Neutrophil (primary cell): ENCODE measurements at regions not wholly inside any gene's neighbourhood (a gene's known extent, or its start where the extent isn't known, plus 50 kb on each side); places are given as distances from the start of the nearest gene placed in this dataset.

Experiments
- H3K27ac ChIP-seq: fragments of 200-600 bp; sonication (generic); 2 replicates; pipeline ENCODE4 v1.5.1; 2016; ENCODE audit warnings: mild to moderate bottlenecking, moderate library complexity
- H3K27me3 ChIP-seq: fragments of 200-600 bp; sonication (generic); 2 replicates; pipeline ENCODE4 v1.6.0; 2016; ENCODE audit warnings: mild to moderate bottlenecking
- H3K36me3 ChIP-seq: fragments of 200-600 bp; sonication (generic); 2 replicates; pipeline ENCODE4 v1.5.1; 2017
- H3K4me1 ChIP-seq, 2 experiments: fragments of 200-600 bp in 1 of 2; sonication (generic) in 1 of 2; 1 replicate in 1 of 2; 2 replicates in 1 of 2; pipeline versions ENCODE4 v1.5.1 to v1.6.1; 2013 to 2016; ENCODE audit warnings: low read depth in 1 of 2, low read length in 1 of 2, mild to moderate bottlenecking in 1 of 2, moderate library complexity in 1 of 2; ENCODE audit not compliant: control insufficient read depth in 1 of 2, insufficient read depth in 1 of 2
- H3K4me3 ChIP-seq, 2 experiments: fragments of 200-600 bp in 1 of 2; sonication (generic) in 1 of 2; 1 replicate in 1 of 2; 2 replicates in 1 of 2; pipeline ENCODE4 v1.5.1; 2013 to 2016; ENCODE audit warnings: low read depth in 1 of 2, low read length in 1 of 2, mild to moderate bottlenecking in 1 of 2, moderate library complexity in 1 of 2
- H3K9me3 ChIP-seq: fragments of 200-600 bp; sonication (generic); 2 replicates; pipeline ENCODE4 v1.5.1; 2016
- TF ChIP-seq, protein P1 (sequence below): fragments of 200-600 bp; sonication (generic); IDR thresholded peaks from 2 replicates; pipeline ENCODE4 v1.5.1; 2016; ENCODE audit warnings: antibody characterized with exemption

DNA sequence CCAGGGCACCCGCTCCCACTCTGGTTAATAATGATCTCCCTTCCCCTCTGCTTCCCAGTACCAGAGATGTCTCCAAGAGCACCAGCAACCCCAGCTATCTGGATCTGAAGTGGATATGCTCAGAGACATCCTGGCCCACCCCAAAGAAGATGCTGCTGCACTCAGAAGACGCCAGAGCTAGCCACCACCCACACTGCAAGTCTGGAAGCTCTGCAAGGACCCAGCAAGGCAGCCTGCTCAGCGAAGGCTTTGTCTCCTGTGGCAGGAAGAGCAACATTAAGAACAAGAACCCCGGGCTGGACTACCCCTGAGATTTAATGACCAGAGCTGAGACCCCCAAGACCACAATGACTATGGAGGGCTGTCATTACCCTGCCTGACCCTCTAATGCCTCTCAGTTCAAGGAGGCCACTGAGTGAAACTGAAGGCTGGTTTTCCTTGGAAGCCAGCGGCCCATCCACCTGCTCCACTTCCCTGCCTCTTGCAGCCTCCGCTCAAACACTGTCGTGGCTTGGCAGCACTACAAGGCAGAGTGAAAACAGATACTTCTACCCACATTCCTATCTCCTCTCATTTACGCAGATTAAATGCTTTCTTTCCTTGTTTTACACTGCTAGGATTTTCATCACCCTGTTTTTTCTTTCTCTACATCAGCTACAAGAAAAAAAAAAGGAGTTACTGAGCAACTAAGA is 202.2 kb downstream of the SNX10 start:
- Histone ChIP-seq H3K27me3 (peaks cover 4% of the 10 kb centered on the region), H3K4me3 (no peak overlapping the region), H3K27ac (no peak overlapping the region), H3K9me3 (no peaks in the 10 kb centered on the region), H3K4me1 (no peaks in the 10 kb centered on the region), H3K36me3 (no peaks in the 10 kb centered on the region)
- TF ChIP-seq, protein P1, sequence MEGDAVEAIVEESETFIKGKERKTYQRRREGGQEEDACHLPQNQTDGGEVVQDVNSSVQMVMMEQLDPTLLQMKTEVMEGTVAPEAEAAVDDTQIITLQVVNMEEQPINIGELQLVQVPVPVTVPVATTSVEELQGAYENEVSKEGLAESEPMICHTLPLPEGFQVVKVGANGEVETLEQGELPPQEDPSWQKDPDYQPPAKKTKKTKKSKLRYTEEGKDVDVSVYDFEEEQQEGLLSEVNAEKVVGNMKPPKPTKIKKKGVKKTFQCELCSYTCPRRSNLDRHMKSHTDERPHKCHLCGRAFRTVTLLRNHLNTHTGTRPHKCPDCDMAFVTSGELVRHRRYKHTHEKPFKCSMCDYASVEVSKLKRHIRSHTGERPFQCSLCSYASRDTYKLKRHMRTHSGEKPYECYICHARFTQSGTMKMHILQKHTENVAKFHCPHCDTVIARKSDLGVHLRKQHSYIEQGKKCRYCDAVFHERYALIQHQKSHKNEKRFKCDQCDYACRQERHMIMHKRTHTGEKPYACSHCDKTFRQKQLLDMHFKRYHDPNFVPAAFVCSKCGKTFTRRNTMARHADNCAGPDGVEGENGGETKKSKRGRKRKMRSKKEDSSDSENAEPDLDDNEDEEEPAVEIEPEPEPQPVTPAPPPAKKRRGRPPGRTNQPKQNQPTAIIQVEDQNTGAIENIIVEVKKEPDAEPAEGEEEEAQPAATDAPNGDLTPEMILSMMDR, result no peak

DNA sequence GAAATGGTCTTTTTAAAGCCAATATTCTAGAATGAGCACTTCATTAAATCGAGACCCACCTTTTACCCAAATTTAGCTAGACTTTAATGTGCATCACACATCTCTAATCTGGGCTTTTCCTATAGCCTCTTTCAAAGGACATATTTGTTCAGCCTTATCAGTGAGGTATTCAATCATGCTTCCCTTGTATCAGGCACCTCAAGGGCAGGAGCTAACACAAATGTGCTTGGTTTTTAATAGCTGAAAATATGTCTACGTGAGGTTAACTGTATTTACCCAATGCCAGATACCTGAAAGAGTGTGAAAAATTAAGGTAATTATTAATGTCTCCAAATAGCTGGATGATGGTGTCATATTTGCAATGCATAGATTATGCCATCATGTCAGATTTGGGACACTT is 203.9 kb downstream of the SNX10 start:
- no peak overlapping the region for H3K27ac ChIP-seq
- no peak overlapping the region for H3K4me3 ChIP-seq
- H3K27me3 ChIP-seq, result no peaks in the 10 kb centered on the region
- H3K4me1 ChIP-seq, result no peaks in the 10 kb centered on the region
- H3K9me3 ChIP-seq, result no peaks in the 10 kb centered on the region
- TF ChIP-seq, protein P1, result no peak
- no peaks in the 10 kb centered on the region for H3K36me3 ChIP-seq

DNA sequence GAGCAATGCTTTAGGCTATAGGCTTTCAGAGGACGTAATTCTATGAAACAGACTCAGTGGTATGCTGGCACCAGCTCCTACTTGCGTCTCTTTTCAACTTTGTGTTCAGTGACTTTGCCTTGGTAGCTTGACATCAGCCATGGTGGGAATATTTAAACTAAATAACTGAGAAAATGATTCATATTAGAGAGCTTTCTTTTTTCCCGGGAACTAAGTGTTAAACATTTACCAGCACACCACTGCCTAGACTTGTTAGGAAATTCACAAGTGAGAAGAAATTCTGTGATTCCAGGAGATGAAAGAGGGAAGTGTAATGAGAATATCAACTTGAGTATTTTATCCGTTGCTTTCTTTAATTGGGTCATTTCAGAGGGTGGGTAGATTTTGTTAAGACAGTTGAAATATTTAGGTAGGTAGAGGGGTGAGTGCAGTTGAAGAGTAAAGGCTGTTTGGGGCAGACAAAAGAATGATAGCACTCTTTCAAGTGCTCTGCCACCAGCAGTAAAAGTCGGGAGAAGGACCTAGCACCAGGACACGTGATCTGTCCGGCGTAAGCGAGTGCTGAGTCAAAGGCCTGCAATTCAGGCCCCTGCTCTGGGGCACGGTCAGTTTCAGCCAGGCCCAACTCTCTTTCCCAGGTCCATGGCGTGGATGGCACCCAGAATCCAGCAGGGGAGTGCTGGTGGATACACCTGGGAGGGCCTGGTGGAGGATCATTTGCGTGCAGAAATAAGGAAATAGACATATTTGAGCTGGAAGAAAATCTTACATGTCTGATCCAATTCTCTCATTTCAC is 206.3 kb downstream of the SNX10 start:
- Histone ChIP-seq H3K27ac (no peak overlapping the region), H3K36me3 (no peaks in the 10 kb centered on the region), H3K27me3 (no peaks in the 10 kb centered on the region), H3K4me3 (no peak overlapping the region), H3K4me1 (no peaks in the 10 kb centered on the region), H3K9me3 (no peaks in the 10 kb centered on the region)
- TF ChIP-seq, protein P1, result no peak

DNA sequence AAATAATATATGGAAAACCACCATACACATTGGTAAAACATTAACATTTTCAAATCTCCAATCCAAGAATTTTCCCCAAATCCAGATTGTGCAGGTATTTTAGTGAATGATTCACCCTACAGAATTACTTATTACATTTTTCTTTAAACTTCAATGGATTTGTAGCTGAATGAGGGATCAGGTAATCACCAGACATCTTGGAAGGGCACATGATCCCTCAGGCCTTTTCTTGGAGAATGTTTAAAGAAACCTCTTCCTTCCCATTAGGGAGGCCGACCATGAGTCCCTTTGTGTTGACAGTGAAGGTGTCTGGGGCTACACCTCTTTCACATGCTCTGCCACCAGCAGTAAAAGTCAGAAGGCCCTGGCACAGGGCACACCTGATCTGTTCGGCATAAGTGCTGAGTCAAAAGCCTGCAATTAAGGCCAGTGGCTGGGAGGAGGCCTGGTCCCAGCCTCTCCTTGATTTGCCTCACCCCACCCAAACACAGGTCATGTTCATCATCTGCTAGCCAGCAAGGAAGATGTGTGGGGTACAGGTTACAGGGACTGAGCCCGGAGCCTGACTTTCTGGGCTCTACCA is 207.7 kb downstream of the SNX10 start:
- H3K27ac ChIP-seq, result no peak overlapping the region
- no peaks in the 10 kb centered on the region for H3K4me1 ChIP-seq
- H3K4me3 ChIP-seq, result no peak overlapping the region
- no peaks in the 10 kb centered on the region for H3K36me3 ChIP-seq
- no peaks in the 10 kb centered on the region for H3K9me3 ChIP-seq
- TF ChIP-seq, protein P1, result no peak
- H3K27me3 ChIP-seq, result no peaks in the 10 kb centered on the region

DNA sequence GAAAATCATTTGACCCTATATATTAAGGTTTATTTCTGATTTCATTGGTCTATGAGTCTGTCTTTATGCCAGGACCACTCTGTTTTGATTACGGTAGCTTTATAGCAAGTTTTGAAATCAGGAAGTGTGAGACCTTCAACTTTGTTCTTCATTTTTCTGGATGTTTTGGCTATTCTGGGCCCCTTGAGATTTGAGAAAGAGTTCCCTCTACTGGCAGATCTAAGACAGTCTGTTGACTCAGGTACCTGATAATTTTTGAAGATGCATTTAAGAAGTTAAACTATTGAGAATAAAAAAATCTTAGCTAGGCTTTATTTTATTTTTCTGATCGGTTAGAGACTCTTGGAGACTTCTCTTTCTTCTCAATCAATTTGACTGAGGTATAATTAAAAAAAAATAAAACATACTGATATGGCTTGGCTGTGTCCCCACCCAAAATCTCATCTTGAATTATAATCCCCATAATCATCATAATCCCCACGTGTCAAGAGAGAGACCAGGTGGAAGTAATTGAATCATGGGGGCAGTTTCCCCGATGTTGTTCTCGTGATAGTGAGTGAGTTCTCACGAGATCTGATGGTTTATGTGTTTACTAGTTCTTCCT is 209.2 kb downstream of the SNX10 start:
- TF ChIP-seq, protein P1, result no peak
- no peak overlapping the region for H3K27ac ChIP-seq
- H3K4me3 ChIP-seq, result no peak overlapping the region

More for the DNA sequence above, 209.2 kb downstream of the SNX10 start:
- Histone ChIP-seq H3K27me3 (no peaks in the 10 kb centered on the region), H3K4me1 (no peaks in the 10 kb centered on the region), H3K9me3 (no peaks in the 10 kb centered on the region), H3K36me3 (no peaks in the 10 kb centered on the region)
